IMR-90 (cell line): ENCODE measurements at regions not wholly inside any gene's neighbourhood (a gene's known extent, or its start where the extent isn't known, plus 50 kb on each side); places are given as distances from the start of the nearest gene placed in this dataset.

Experiments
- ATAC-seq: fragments of 200-7000 bp; cut with Tn5 transposase; 2 replicates; pipeline ENCODE4 v1.9.1; 2020; ENCODE audit warnings: low read depth, mild to moderate bottlenecking, moderate library complexity
- BruUV-seq: library from RNA; stranded (reverse); fragments of 400-500 nt; replicated peaks from 2 replicates; lab custom pipeline; 2021; lab: Mats Ljungman, UMichigan
- CTCF ChIA-PET: fragments of 300-600 bp; formaldehyde crosslinking; extraction: SDS; loops from one replicate; lab custom pipeline; 2021; ENCODE audit warnings: antibody characterized with exemption; lab: Yijun Ruan, JAX
- POLR2A ChIA-PET: fragments of 300-600 bp; sonication (Branson Sonifier 250); formaldehyde crosslinking; loops from one replicate; lab custom pipeline; 2022; ENCODE audit warnings: antibody characterized with exemption; ENCODE audit not compliant: unreplicated experiment; lab: Charles Lee
- DNase-seq: peaks from one replicate; pipeline ENCODE4 v3.0.0; 2013
- H2AFZ ChIP-seq: replicated peaks from 2 replicates; pipeline ENCODE3; 2013; ENCODE audit warnings: low read length, mild to moderate bottlenecking; ENCODE audit not compliant: poor library complexity
- H2AK5ac ChIP-seq: 2 replicates; pipeline ENCODE4 v1.6.1; 2013; ENCODE audit warnings: low read depth, low read length, inconsistent platforms
- H2AK9ac ChIP-seq: replicated peaks from 2 replicates; pipeline ENCODE3; 2013; ENCODE audit warnings: mild to moderate bottlenecking, low read depth, low read length, moderate library complexity; ENCODE audit not compliant: poor library complexity
- H2BK120ac ChIP-seq: 2 replicates; pipeline ENCODE4 v1.6.1; 2013; ENCODE audit warnings: low read depth, low read length, inconsistent platforms
- H2BK15ac ChIP-seq: 3 replicates; pipeline ENCODE4 v1.6.1; 2013; ENCODE audit warnings: low read depth, low read length, inconsistent platforms
- H2BK20ac ChIP-seq: 2 replicates; pipeline ENCODE4 v1.6.1; 2013; ENCODE audit warnings: low read depth, mild to moderate bottlenecking, inconsistent platforms, low read length, moderate library complexity
- H2BK5ac ChIP-seq: 2 replicates; pipeline ENCODE4 v1.6.1; 2013; ENCODE audit warnings: mild to moderate bottlenecking, low read depth, low read length, inconsistent platforms; ENCODE audit not compliant: poor library complexity, severe bottlenecking
- H3K14ac ChIP-seq: replicated peaks from 2 replicates; pipeline ENCODE4 v1.6.1; 2013; ENCODE audit warnings: low read depth, low read length, inconsistent platforms
- H3K18ac ChIP-seq: 2 replicates; pipeline ENCODE4 v1.6.1; 2013; ENCODE audit warnings: low read depth, low read length, control low read depth
- H3K23ac ChIP-seq: 2 replicates; pipeline ENCODE4 v1.6.1; 2013; ENCODE audit warnings: low read depth, low read length, inconsistent platforms
- H3K27ac ChIP-seq: 2 replicates; pipeline ENCODE4 v1.5.1; 2013; ENCODE audit warnings: mild to moderate bottlenecking, control low read depth, low read length; ENCODE audit not compliant: insufficient read depth
- H3K27me3 ChIP-seq: 2 replicates; pipeline ENCODE4 v1.6.1; 2013; ENCODE audit warnings: low read length; ENCODE audit not compliant: control insufficient read depth, insufficient read depth
- H3K36me3 ChIP-seq: 2 replicates; pipeline ENCODE4 v1.6.1; 2013; ENCODE audit warnings: low read length, mixed read lengths; ENCODE audit not compliant: control insufficient read depth, insufficient read depth
- H3K4ac ChIP-seq: 2 replicates; pipeline ENCODE4 v1.6.1; 2013; ENCODE audit warnings: low read depth, low read length, inconsistent platforms
- H3K4me1 ChIP-seq: 2 replicates; pipeline ENCODE4 v1.6.1; 2013; ENCODE audit warnings: low read length, mixed read lengths; ENCODE audit not compliant: control insufficient read depth, insufficient read depth
- H3K4me2 ChIP-seq: 2 replicates; pipeline ENCODE4 v1.6.1; 2013; ENCODE audit warnings: low read depth, mild to moderate bottlenecking, control low read depth, low read length, moderate library complexity
- H3K4me3 ChIP-seq: 2 replicates; pipeline ENCODE4 v1.5.1; 2013; ENCODE audit warnings: low read depth, mild to moderate bottlenecking, control low read depth, low read length, moderate library complexity; ENCODE audit not compliant: insufficient read depth
- H3K56ac ChIP-seq: 2 replicates; pipeline ENCODE4 v1.6.1; 2013; ENCODE audit warnings: low read length, inconsistent platforms; ENCODE audit not compliant: insufficient read depth; ENCODE audit errors: extremely low read depth
- H3K79me1 ChIP-seq, 2 experiments: 2 replicates each; pipeline ENCODE4 v1.6.1; 2013; ENCODE audit warnings: low read length in 2 of 2, inconsistent platforms in 1 of 2, low read depth in 1 of 2
- H3K9ac ChIP-seq: 2 replicates; pipeline ENCODE4 v1.6.1; 2013; ENCODE audit warnings: low read depth, low read length, control low read depth
- H3K9me1 ChIP-seq: 2 replicates; pipeline ENCODE4 v1.6.1; 2013; ENCODE audit warnings: low read length, inconsistent platforms; ENCODE audit not compliant: insufficient read depth
- H3K9me3 ChIP-seq: 2 replicates; pipeline ENCODE4 v1.6.1; 2013; ENCODE audit warnings: low read length; ENCODE audit not compliant: control insufficient read depth, insufficient read depth
- H4K20me1 ChIP-seq: 2 replicates; pipeline ENCODE4 v1.6.1; 2013; ENCODE audit warnings: low read length, inconsistent platforms; ENCODE audit not compliant: insufficient read depth
- H4K5ac ChIP-seq: 2 replicates; pipeline ENCODE4 v1.6.1; 2013; ENCODE audit warnings: mild to moderate bottlenecking, low read depth, low read length, control low read depth
- H4K8ac ChIP-seq, 2 experiments: 2 replicates each; pipeline ENCODE4 v1.6.1; 2013; ENCODE audit warnings: low read depth in 2 of 2, low read length in 2 of 2, control low read depth in 1 of 2, inconsistent platforms in 1 of 2
- H4K91ac ChIP-seq: 2 replicates; pipeline ENCODE4 v1.6.1; 2013; ENCODE audit warnings: low read depth, low read length, inconsistent platforms; ENCODE audit not compliant: insufficient read depth
- BHLHE40 ChIP-seq: fragments of 150-350 bp; IDR thresholded peaks from 2 replicates; pipeline ENCODE4 v1.6.1; 2016; ENCODE audit warnings: mild to moderate bottlenecking, low read depth, low read length
- CEBPB ChIP-seq: IDR thresholded peaks from 2 replicates; pipeline ENCODE4 v1.6.1; 2012; ENCODE audit warnings: low read depth, low read length, improper control_type of control experiment
- CHD1 ChIP-seq: IDR thresholded peaks from 2 replicates; pipeline ENCODE4 v1.6.1; 2012; ENCODE audit warnings: low read depth, low read length, improper control_type of control experiment
- CTCF ChIP-seq: conservative IDR thresholded peaks from 2 replicates; pipeline ENCODE4 v1.5.1; 2012; ENCODE audit warnings: mild to moderate bottlenecking, low read depth, low read length, improper control_type of control experiment
- ELK1 ChIP-seq: fragments of 150-350 bp; IDR thresholded peaks from 2 replicates; pipeline ENCODE4 v1.6.1; 2016; ENCODE audit warnings: low read depth, mild to moderate bottlenecking, low read length, moderate library complexity, borderline replicate concordance
- FOS ChIP-seq: fragments of 150-350 bp; IDR thresholded peaks from 2 replicates; pipeline ENCODE4 v1.6.1; 2016; ENCODE audit warnings: low read depth, low read length
- MAFK ChIP-seq: IDR thresholded peaks from 2 replicates; pipeline ENCODE4 v1.6.1; 2012; ENCODE audit warnings: low read depth, low read length, improper control_type of control experiment
- MAZ ChIP-seq: IDR thresholded peaks from 2 replicates; pipeline ENCODE4 v1.6.1; 2012; ENCODE audit warnings: low read depth, mild to moderate bottlenecking, low read length, improper control_type of control experiment, moderate library complexity, borderline replicate concordance
- MXI1 ChIP-seq: IDR thresholded peaks from 2 replicates; pipeline ENCODE4 v1.6.1; 2012; ENCODE audit warnings: low read depth, mild to moderate bottlenecking, low read length, moderate library complexity, borderline replicate concordance
- NFE2L2 ChIP-seq: fragments of 150-350 bp; IDR thresholded peaks from 2 replicates; pipeline ENCODE4 v1.6.1; 2016; ENCODE audit warnings: low read depth, mild to moderate bottlenecking, low read length
- POLR2A ChIP-seq: IDR thresholded peaks from 2 replicates; pipeline ENCODE4 v1.6.1; 2012; ENCODE audit warnings: mild to moderate bottlenecking, low read depth, low read length
- RAD21 ChIP-seq: IDR thresholded peaks from 2 replicates; pipeline ENCODE4 v1.6.1; 2012; ENCODE audit warnings: low read length, improper control_type of control experiment
- RCOR1 ChIP-seq: IDR thresholded peaks from 2 replicates; pipeline ENCODE4 v1.6.1; 2012; ENCODE audit warnings: mild to moderate bottlenecking, low read length, improper control_type of control experiment; ENCODE audit not compliant: insufficient replicate concordance
- RFX5 ChIP-seq: IDR thresholded peaks from 2 replicates; pipeline ENCODE4 v1.8.0; 2012; ENCODE audit warnings: low read depth, mild to moderate bottlenecking, low read length, moderate library complexity
- SMC3 ChIP-seq: fragments of 150-350 bp; IDR thresholded peaks from 2 replicates; pipeline ENCODE4 v1.6.1; 2016; ENCODE audit warnings: low read depth, mild to moderate bottlenecking, antibody characterized with exemption, low read length, moderate library complexity
- USF2 ChIP-seq: fragments of 150-350 bp; IDR thresholded peaks from 2 replicates; pipeline ENCODE4 v1.6.1; 2017; ENCODE audit warnings: mild to moderate bottlenecking, antibody characterized with exemption, low read length, low read depth
- WGBS, 2 experiments: methylation state at CpG; one replicate each; pipeline versions ENCODE4 v1.1.5 to v1.1.7; 2013; ENCODE audit warnings: missing lambda C conversion rate in 2 of 2; ENCODE audit not compliant: insufficient read length in 1 of 2; ENCODE audit errors: extremely low coverage in 2 of 2; 5-methylcytosine and 5-hydroxymethylcytosine counted together
- dilution Hi-C: fragments of 300-500 bp; cut with HindIII; formaldehyde crosslinking; loops from one replicate; pipeline ENCODE4 v1.14.3; 2018; ENCODE audit warnings: low sequenced_read_pairs; ENCODE audit not compliant: unreplicated experiment
- in situ Hi-C: fragments of 300-500 bp; cut with MboI; formaldehyde crosslinking; loops from 3 replicates; pipeline ENCODE4 v1.14.3; 2019; ENCODE audit warnings: low sequenced_read_pairs, inconsistent platforms, mixed read lengths
- intact Hi-C: fragments of 100-400 bp; cut with micrococcal nuclease; formaldehyde crosslinking; loops from 2 replicates; pipeline ENCODE4 v1.10.0; 2022

DNA sequence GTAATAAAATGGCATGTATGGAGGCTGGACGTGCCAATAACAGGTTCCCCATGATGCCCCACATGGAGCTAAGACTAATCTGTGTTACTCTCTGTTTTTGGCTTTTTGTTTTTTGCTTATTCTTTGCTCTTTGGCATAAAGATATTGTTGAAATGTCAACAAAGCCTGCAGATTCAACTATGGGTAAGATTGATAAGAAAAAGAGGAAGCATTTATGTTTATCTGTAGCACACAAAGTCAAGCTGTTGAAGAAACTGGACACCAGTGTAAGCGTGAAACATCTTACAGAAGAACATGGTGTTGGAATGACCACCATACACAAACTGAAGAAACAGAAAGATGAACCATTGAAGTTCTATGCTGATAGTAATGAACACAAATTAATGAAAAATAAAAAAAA is 402.7 kb downstream of the LTN1 start:
- H3K23ac ChIP-seq = no peak overlapping the region
- in situ Hi-C loops = no loop called here
- intact Hi-C loops = no loop called here

More for the DNA sequence above, 402.7 kb downstream of the LTN1 start:
- no peak overlapping the region for H3K14ac ChIP-seq
- DNase-seq (no peak), ATAC-seq (no peak)
- CTCF ChIA-PET = no interaction called here
- H4K20me1 ChIP-seq = no peaks in the 10 kb centered on the region
- H3K18ac ChIP-seq = no peak overlapping the region
- no peak overlapping the region for H2AK5ac ChIP-seq
- no peak overlapping the region for H3K27ac ChIP-seq
- WGBS, 2 experiments = no CpG with 5 or more reads among the region's 2 CpGs
- no peak overlapping the region for H2BK120ac ChIP-seq
- H3K4me1 ChIP-seq = peaks cover 3% of the 10 kb centered on the region
- TF ChIP-seq ELK1 = no peak
- TF ChIP-seq NFE2L2 = no peak
- no peak for TF ChIP-seq MAFK
- TF ChIP-seq SMC3 = no peak
- no peak for TF ChIP-seq FOS
- no peak for TF ChIP-seq RCOR1
- no peak for TF ChIP-seq USF2
- no peak for TF ChIP-seq RFX5
- no peak for TF ChIP-seq CEBPB
- no peak for TF ChIP-seq MAZ
- no peak for TF ChIP-seq MXI1
- TF ChIP-seq CTCF = no peak
- no peak for TF ChIP-seq CHD1
- no peak for TF ChIP-seq RAD21
- no peak for TF ChIP-seq BHLHE40
- TF ChIP-seq POLR2A = no peak
- no peak overlapping the region for H4K5ac ChIP-seq
- H2BK20ac ChIP-seq = no peak overlapping the region
- no peak overlapping the region for H3K4ac ChIP-seq
- no peak overlapping the region for H3K4me3 ChIP-seq
- dilution Hi-C loops = no loop called here
- H3K9me1 ChIP-seq = no peaks in the 10 kb centered on the region
- H3K9ac ChIP-seq = no peak overlapping the region
- no peaks in the 10 kb centered on the region for H3K27me3 ChIP-seq
- no TSS peak for BruUV-seq
- POLR2A ChIA-PET = no interaction called here
- no peak overlapping the region for H2BK5ac ChIP-seq
- H2AFZ ChIP-seq = no peak overlapping the region
- no peaks in the 10 kb centered on the region for H3K36me3 ChIP-seq
- H2BK15ac ChIP-seq = no peak overlapping the region
- no peak overlapping the region for H4K91ac ChIP-seq
- no peak overlapping the region for H4K8ac ChIP-seq
- no peak overlapping the region for H3K4me2 ChIP-seq
- 0 out of 2 replicates have a peak, but pooled peaks cover 2% of the 10 kb centered on the region for H3K9me3 ChIP-seq
- H2AK9ac ChIP-seq = no peak overlapping the region
- H3K56ac ChIP-seq = no peak overlapping the region
- no peaks in the 10 kb centered on the region for H3K79me1 ChIP-seq
